ENCODE measurements at regions not wholly inside any gene's neighbourhood (a gene's known extent, or its start where the extent isn't known, plus 50 kb on each side); places are given as distances from the start of the nearest gene placed in this dataset.

DNA sequence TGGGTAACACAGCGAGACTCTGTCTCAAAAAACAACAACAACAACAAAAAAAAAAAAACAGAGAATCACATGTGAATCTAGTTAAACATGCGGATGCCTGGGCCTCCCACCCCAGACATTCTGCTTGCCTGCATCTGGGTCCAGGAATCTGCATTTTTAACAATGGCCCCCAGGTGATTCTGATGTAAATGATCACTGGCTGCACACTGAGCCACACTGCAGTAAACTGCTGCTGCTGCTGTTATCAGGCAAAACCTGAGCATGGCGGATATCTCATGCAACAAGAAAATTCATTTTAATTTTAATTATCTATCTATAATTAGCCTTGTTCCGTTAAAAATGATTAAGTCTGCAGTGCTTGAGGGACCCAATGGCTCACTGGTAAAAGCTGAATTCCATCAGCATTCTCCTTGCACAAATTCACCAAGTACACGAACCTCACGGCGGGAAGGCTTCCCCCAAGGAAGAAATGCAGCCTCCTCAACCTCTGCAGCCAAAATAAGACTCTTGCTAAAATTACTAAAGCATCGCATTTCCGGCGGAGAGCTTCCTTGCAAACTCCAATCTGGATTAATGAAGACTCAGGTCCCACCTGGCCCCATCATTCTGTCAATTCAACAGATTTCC, 81.6 kb upstream of the SNX9 start:
- H3K79me1 ChIP-seq (ENCODE audit: low read depth, low read length), result no peaks in the 10 kb centered on the region
- H2AFZ ChIP-seq (ENCODE audit: low read length), result 0 out of 2 replicates have a peak overlapping the region, but pooled peaks have one; percentile 87
- no peaks in the 10 kb centered on the region for H3K27me3 ChIP-seq (replicated peaks in 1 of 4; ENCODE audit: control insufficient read depth in 3 of 4, extremely low read depth in 1 of 4, insufficient read depth in 3 of 4, low read length in 3 of 4)
- no peak overlapping the region; a peak in 1 of 7 replicates for H3K9ac ChIP-seq (replicated peaks in 1 of 4; ENCODE audit: extremely low read depth in 1 of 4, low read depth in 3 of 4, low read length in 3 of 4)
- no peak overlapping the region for H3K27ac ChIP-seq (ENCODE audit: low read depth, low read length)
- FAIRE-seq (no peak), DNase-seq (ENCODE audit: low read depth in 1 of 2, low spot score in 2 of 2) (no peak)
- H4K5ac ChIP-seq (ENCODE audit: insufficient read length, low read depth, low read length), result no peak overlapping the region
- H3K4ac ChIP-seq (replicated peaks; ENCODE audit: insufficient read length, low read depth, low read length), result no peak overlapping the region
- H2BK20ac ChIP-seq (ENCODE audit: low read length), result peak overlapping the region; percentile 77; the same call in 1 of the 2 replicates
- peak overlapping the region; percentile 65 for H2BK120ac ChIP-seq (replicated peaks; ENCODE audit: low read depth, low read length)
- H3K23ac ChIP-seq (ENCODE audit: insufficient read length), result no peak overlapping the region
- H3K18ac ChIP-seq (ENCODE audit: extremely low read depth, low read length), result peak overlapping the region; percentile 36; the same call in 1 of the 2 replicates
- no peak overlapping the region for H2BK15ac ChIP-seq (ENCODE audit: low read length)
- TF ChIP-seq KDM1A (IDR thresholded peaks at IDR 0.05; ENCODE audit: borderline replicate concordance, low read length) (no peak), YY1 (IDR thresholded peaks at IDR 0.05; ENCODE audit: low read depth, low read length) (peak; percentile 36; the same call in 1 of the 2 replicates), KDM5A (IDR thresholded peaks at IDR 0.05; ENCODE audit: low read length) (no peak)
- H3K4me2 ChIP-seq (ENCODE audit: insufficient read depth in 1 of 2, low read depth in 2 of 2, low read length in 2 of 2), result peak overlapping the region; percentile 0 to 44; a peak in 2 of 4 replicates
- ChIA-PET POLR2A (ENCODE audit: partially characterized antibody) (interaction anchor here (1.0 kb wide), 1 partner anchor 43 kb away, joined by 3 read pairs; no protein-coding TSS in a partner anchor), CTCF (ENCODE audit: partially characterized antibody) (interaction anchor here (1.7 to 2.8 kb wide), 2 partner anchors 16 to 21 kb away, joined by 4 to 11 read pairs; no protein-coding TSS in a partner anchor)
- H2BK5ac ChIP-seq (ENCODE audit: low read depth, low read length), result peak overlapping the region; percentile 63; the same call in 1 of the 2 replicates
- 0 out of 2 replicates have a peak overlapping the region, but pooled peaks have one; percentile 24 for H2AK5ac ChIP-seq (ENCODE audit: low read depth, low read length)
- peaks cover 7 to 11% (median 9%) of the 10 kb centered on the region in 4 experiments; a peak in 6 of 7 replicates for H3K4me1 ChIP-seq (replicated peaks in 1 of 4; ENCODE audit: control insufficient read depth in 3 of 4, insufficient read depth in 4 of 4, low read length in 3 of 4)
- no peak overlapping the region for H4K8ac ChIP-seq (ENCODE audit: extremely low read depth, insufficient read depth, low read length)
- peaks cover 0 to 2% of the 10 kb centered on the region in 2 experiments; a peak in 2 of 4 replicates for H3K9me3 ChIP-seq (ENCODE audit: insufficient read depth in 2 of 2, low read depth in 1 of 2, low read length in 1 of 2)
- no peaks in the 10 kb centered on the region for H3K23me2 ChIP-seq (ENCODE audit: low read depth, low read length)
- H4K91ac ChIP-seq (replicated peaks; ENCODE audit: insufficient read length, low read length), result peak overlapping the region; percentile 7
- H3K14ac ChIP-seq (ENCODE audit: insufficient read length), result no peak overlapping the region
- H3K36me3 ChIP-seq (ENCODE audit: control insufficient read depth in 2 of 4, insufficient read depth in 4 of 4, low read length in 3 of 4), result no peaks in the 10 kb centered on the region
- no peaks in the 10 kb centered on the region for H4K20me1 ChIP-seq (replicated peaks in 1 of 2; ENCODE audit: control insufficient read depth in 1 of 2, insufficient read depth in 2 of 2, low read length in 2 of 2)
- H3K4me3 ChIP-seq (ENCODE audit: extremely low read depth in 1 of 4, insufficient read depth in 2 of 4, low read depth in 3 of 4, low read length in 4 of 4), result no peak overlapping the region
- no peaks in the 10 kb centered on the region for H3K79me2 ChIP-seq (ENCODE audit: control insufficient read depth in 1 of 2, insufficient read depth in 2 of 2, low read length in 2 of 2)
- peak overlapping the region; percentile 5 for H3K56ac ChIP-seq (replicated peaks; ENCODE audit: insufficient read length, low read depth, low read length)
- 86% methylated on average over 10 of the region's 10 CpGs; no CpG with 5 or more reads in 1 of the 2 experiments for WGBS, 2 experiments (ENCODE audit: extremely low coverage in 1 of 2, insufficient coverage in 1 of 2, insufficient read length in 1 of 2, insufficient replicate concordance in 2 of 2, low coverage in 1 of 2, low lambda C conversion rate in 2 of 2, missing lambda C conversion rate in 1 of 2)
- peak overlapping the region; percentile 89; the same call in 1 of the 2 replicates for H2BK12ac ChIP-seq (ENCODE audit: low read depth, low read length)
